HEK293 (cell line): ENCODE measurements at regions not wholly inside any gene's neighbourhood (a gene's known extent, or its start where the extent isn't known, plus 50 kb on each side); places are given as distances from the start of the nearest gene placed in this dataset.

ENCODE experiments used
- CTCF ChIA-PET: fragments of 350-600 bp; formaldehyde crosslinking; extraction: SDS; loops from one replicate; lab custom pipeline; 2021; ENCODE audit warnings: antibody characterized with exemption; lab: Yijun Ruan, JAX
- POLR2A ChIA-PET: fragments of 300-600 bp; formaldehyde crosslinking; extraction: SDS; loops from one replicate; lab custom pipeline; 2020; ENCODE audit warnings: antibody characterized with exemption, inconsistent platforms; lab: Yijun Ruan, JAX
- H3K27ac ChIP-seq: fragments of 200-500 bp; sonication (Bioruptor generic); 2 replicates; pipeline ENCODE4 v1.5.1; 2014; ENCODE audit warnings: low read depth, low read length, control low read depth, inconsistent platforms; ENCODE audit errors: extremely low read depth
- H3K36me3 ChIP-seq, 2 experiments: fragments of 200-500 bp in 1 of 2; sonication (Bioruptor generic) in 1 of 2; 1 replicate in 1 of 2; 2 replicates in 1 of 2; pipeline ENCODE4 v1.5.1; 2014 to 2017; ENCODE audit warnings: inconsistent platforms in 2 of 2, low read length in 2 of 2; ENCODE audit not compliant: control insufficient read depth in 2 of 2, insufficient read depth in 1 of 2
- H3K4me1 ChIP-seq: fragments of 200-500 bp; sonication (Bioruptor generic); 2 replicates; pipeline ENCODE4 v1.5.1; 2014; ENCODE audit warnings: mild to moderate bottlenecking, low read length, inconsistent platforms; ENCODE audit not compliant: control insufficient read depth, insufficient read depth
- H3K4me3 ChIP-seq: 2 replicates; pipeline ENCODE4 v1.5.1; 2011; ENCODE audit warnings: low read depth, mild to moderate bottlenecking, control low read depth, low read length, moderate library complexity
- H3K9me3 ChIP-seq: fragments of 200-500 bp; sonication (Bioruptor generic); 2 replicates; pipeline ENCODE4 v1.5.1; 2014; ENCODE audit warnings: low read depth, low read length, inconsistent platforms; ENCODE audit not compliant: control insufficient read depth, insufficient read depth
- EGR2 ChIP-seq: fragments of 450-650 bp; formaldehyde crosslinking; IDR thresholded peaks from 2 replicates; pipeline ENCODE4 v1.5.1; 2016; ENCODE audit warnings: low read depth, missing biosample characterization, missing genetic modification characterization
- FEZF1 ChIP-seq: fragments of 450-650 bp; formaldehyde crosslinking; IDR thresholded peaks from 2 replicates; pipeline ENCODE4 v1.5.1; 2016; ENCODE audit warnings: missing biosample characterization, missing genetic modification characterization
- GFI1B ChIP-seq: fragments of 450-650 bp; formaldehyde crosslinking; IDR thresholded peaks from 2 replicates; pipeline ENCODE4 v1.5.1; 2016; ENCODE audit warnings: missing biosample characterization, missing genetic modification characterization
- HOXC10 ChIP-seq: sonication (generic); formaldehyde crosslinking; IDR thresholded peaks from 2 replicates; pipeline ENCODE4 v1.8.1; 2023; ENCODE audit warnings: mild to moderate bottlenecking, missing genetic modification reagents
- KLF7 ChIP-seq: fragments of 450-650 bp; formaldehyde crosslinking; IDR thresholded peaks from 2 replicates; pipeline ENCODE4 v1.5.1; 2016; ENCODE audit warnings: missing biosample characterization, missing genetic modification characterization, borderline replicate concordance
- MZF1 ChIP-seq: fragments of 450-650 bp; formaldehyde crosslinking; IDR thresholded peaks from 2 replicates; pipeline ENCODE4 v1.5.1; 2017; ENCODE audit warnings: missing biosample characterization, missing genetic modification characterization, borderline replicate concordance
- PRDM1 ChIP-seq: fragments of 450-650 bp; formaldehyde crosslinking; IDR thresholded peaks from 2 replicates; pipeline ENCODE4; 2016; ENCODE audit warnings: missing biosample characterization, missing genetic modification characterization
- SETDB1 ChIP-seq: IDR thresholded peaks from one replicate; pipeline ENCODE4 v1.6.1; 2017; ENCODE audit warnings: mild to moderate bottlenecking, low read length, moderate library complexity, mixed read lengths; ENCODE audit not compliant: insufficient read length
- SP3 ChIP-seq: fragments of 450-650 bp; formaldehyde crosslinking; IDR thresholded peaks from 2 replicates; pipeline ENCODE4 v1.5.1; 2016; ENCODE audit warnings: missing biosample characterization, missing genetic modification characterization
- TCF7L2 ChIP-seq: IDR thresholded peaks from 2 replicates; pipeline ENCODE4 v1.6.1; 2011; ENCODE audit warnings: low read depth, mild to moderate bottlenecking, inconsistent platforms, low read length, moderate library complexity, borderline replicate concordance
- ZFP41 ChIP-seq: fragments of 450-650 bp; formaldehyde crosslinking; IDR thresholded peaks from 2 replicates; pipeline ENCODE4 v1.5.1; 2016; ENCODE audit warnings: missing biosample characterization, missing genetic modification characterization, borderline replicate concordance
- ZNF24 ChIP-seq: fragments of 450-650 bp; formaldehyde crosslinking; IDR thresholded peaks from 2 replicates; pipeline ENCODE4 v1.5.1; 2016; ENCODE audit warnings: missing biosample characterization, missing genetic modification characterization
- ZNF292 ChIP-seq: fragments of 450-650 bp; formaldehyde crosslinking; IDR thresholded peaks from 2 replicates; pipeline ENCODE4 v1.5.1; 2016; ENCODE audit warnings: low read depth, missing biosample characterization, missing genetic modification characterization, borderline replicate concordance
- ZNF302 ChIP-seq: fragments of 450-650 bp; formaldehyde crosslinking; IDR thresholded peaks from 2 replicates; pipeline ENCODE4 v1.5.1; 2016; ENCODE audit warnings: missing biosample characterization, missing genetic modification characterization, low read depth
- ZNF433 ChIP-seq: fragments of 450-650 bp; formaldehyde crosslinking; IDR thresholded peaks from 2 replicates; pipeline ENCODE4 v1.5.1; 2016; ENCODE audit warnings: missing biosample characterization, missing genetic modification characterization, low read depth
- ZNF510 ChIP-seq: fragments of 450-650 bp; formaldehyde crosslinking; IDR thresholded peaks from 2 replicates; pipeline ENCODE4 v1.5.1; 2018; ENCODE audit warnings: mild to moderate bottlenecking, missing genetic modification characterization, missing biosample characterization; ENCODE audit not compliant: insufficient replicate concordance
- ZNF600 ChIP-seq: fragments of 450-650 bp; formaldehyde crosslinking; IDR thresholded peaks from 2 replicates; pipeline ENCODE4 v1.5.1; 2016; ENCODE audit warnings: missing biosample characterization, missing genetic modification characterization
- ZNF610 ChIP-seq: fragments of 450-650 bp; formaldehyde crosslinking; IDR thresholded peaks from 2 replicates; pipeline ENCODE4 v1.5.1; 2016; ENCODE audit warnings: missing biosample characterization, missing genetic modification characterization, borderline replicate concordance
- ZNF621 ChIP-seq: fragments of 450-650 bp; formaldehyde crosslinking; IDR thresholded peaks from 2 replicates; pipeline ENCODE4 v1.5.1; 2017; ENCODE audit warnings: missing biosample characterization, missing genetic modification characterization
- ZNF626 ChIP-seq: fragments of 450-650 bp; sonication (Bioruptor Pico); formaldehyde crosslinking; IDR thresholded peaks from 2 replicates; pipeline ENCODE4 v1.5.1; 2018; ENCODE audit warnings: missing biosample characterization, missing genetic modification characterization, inconsistent platforms
- ZNF629 ChIP-seq: fragments of 450-650 bp; formaldehyde crosslinking; IDR thresholded peaks from 2 replicates; pipeline ENCODE4 v1.5.1; 2017; ENCODE audit warnings: missing biosample characterization, missing genetic modification characterization
- ZNF707 ChIP-seq: fragments of 450-650 bp; formaldehyde crosslinking; IDR thresholded peaks from 2 replicates; pipeline ENCODE4 v1.5.1; 2016; ENCODE audit warnings: missing biosample characterization, missing genetic modification characterization
- ZNF768 ChIP-seq: fragments of 450-650 bp; formaldehyde crosslinking; IDR thresholded peaks from 2 replicates; pipeline ENCODE4 v1.5.1; 2018; ENCODE audit warnings: missing biosample characterization, mild to moderate bottlenecking, missing genetic modification characterization
- ZXDB ChIP-seq: fragments of 450-650 bp; formaldehyde crosslinking; IDR thresholded peaks from 2 replicates; pipeline ENCODE4 v1.5.1; 2016; ENCODE audit warnings: missing biosample characterization, missing genetic modification characterization
- TF ChIP-seq, protein P1 (sequence below): fragments of 450-650 bp; formaldehyde crosslinking; IDR thresholded peaks from 2 replicates; pipeline ENCODE4 v1.5.0; 2017; ENCODE audit warnings: missing biosample characterization, missing genetic modification characterization, borderline replicate concordance
- TF ChIP-seq, protein P2 (sequence below): fragments of 450-650 bp; formaldehyde crosslinking; IDR thresholded peaks from 2 replicates; pipeline ENCODE4 v1.5.1; 2016; ENCODE audit warnings: missing biosample characterization, missing genetic modification characterization

DNA sequence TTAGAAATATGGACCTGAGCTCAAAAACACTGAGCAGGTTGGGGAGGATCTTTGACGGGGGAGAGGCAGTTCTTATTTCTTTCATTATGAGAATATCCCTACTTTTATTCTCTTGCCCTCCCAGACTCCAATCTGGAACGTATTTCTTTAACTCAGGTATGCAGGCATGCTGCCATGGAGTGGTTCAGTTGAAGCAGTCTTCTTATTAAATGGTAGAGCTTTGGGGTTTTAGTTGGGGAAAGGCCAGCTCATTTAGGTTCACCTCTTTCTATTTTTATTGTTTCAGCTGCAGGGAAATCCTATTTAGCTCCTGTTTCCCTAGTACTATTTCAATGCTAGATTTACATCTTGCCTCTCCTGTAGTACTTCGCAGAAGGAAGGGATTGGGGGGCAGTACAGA lies 198.9 kb downstream of the TTLL7 start (continued):
- TF ChIP-seq ZNF626 (no peak), ZNF629 (tag by site-specific recombination) (no peak), ZFP41 (no peak), HOXC10 (CRISPR knock-in tag) (no peak), ZNF24 (tag by site-specific recombination) (no peak), ZNF600 (tag by site-specific recombination) (no peak), GFI1B (tag by site-specific recombination) (no peak), ZXDB (tag by site-specific recombination) (no peak), ZNF707 (tag by site-specific recombination) (no peak), SETDB1 (no peak), SP3 (tag by site-specific recombination) (no peak), ZNF768 (no peak)
- TF ChIP-seq, protein P1, sequence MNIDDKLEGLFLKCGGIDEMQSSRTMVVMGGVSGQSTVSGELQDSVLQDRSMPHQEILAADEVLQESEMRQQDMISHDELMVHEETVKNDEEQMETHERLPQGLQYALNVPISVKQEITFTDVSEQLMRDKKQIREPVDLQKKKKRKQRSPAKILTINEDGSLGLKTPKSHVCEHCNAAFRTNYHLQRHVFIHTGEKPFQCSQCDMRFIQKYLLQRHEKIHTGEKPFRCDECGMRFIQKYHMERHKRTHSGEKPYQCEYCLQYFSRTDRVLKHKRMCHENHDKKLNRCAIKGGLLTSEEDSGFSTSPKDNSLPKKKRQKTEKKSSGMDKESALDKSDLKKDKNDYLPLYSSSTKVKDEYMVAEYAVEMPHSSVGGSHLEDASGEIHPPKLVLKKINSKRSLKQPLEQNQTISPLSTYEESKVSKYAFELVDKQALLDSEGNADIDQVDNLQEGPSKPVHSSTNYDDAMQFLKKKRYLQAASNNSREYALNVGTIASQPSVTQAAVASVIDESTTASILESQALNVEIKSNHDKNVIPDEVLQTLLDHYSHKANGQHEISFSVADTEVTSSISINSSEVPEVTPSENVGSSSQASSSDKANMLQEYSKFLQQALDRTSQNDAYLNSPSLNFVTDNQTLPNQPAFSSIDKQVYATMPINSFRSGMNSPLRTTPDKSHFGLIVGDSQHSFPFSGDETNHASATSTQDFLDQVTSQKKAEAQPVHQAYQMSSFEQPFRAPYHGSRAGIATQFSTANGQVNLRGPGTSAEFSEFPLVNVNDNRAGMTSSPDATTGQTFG, result no peak

DNA sequence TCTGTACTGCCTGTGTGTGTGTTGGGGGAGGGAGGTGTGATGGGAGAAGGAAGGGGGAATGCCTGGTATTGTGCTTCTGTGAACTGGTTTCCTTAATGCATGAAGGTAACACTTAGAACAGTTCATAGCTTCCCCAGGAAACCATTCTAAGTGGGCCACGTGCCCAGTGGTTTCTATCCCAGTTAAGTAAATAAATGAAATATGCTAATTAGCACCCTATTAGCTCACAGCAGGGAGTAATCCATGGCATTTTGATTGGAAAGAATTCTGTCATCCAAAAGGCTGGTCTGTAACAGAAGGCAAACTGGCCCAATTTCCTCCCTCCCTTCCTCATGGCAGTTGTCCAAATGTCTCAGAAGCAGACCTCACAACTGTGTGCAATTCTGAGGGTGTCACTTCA lies 199.3 kb downstream of the TTLL7 start:
- no peaks in the 10 kb centered on the region for H3K36me3 ChIP-seq
- CTCF ChIA-PET, result no interaction called here
- TF ChIP-seq ZNF292, result no peak
- TF ChIP-seq ZNF302 (tag by site-specific recombination), result no peak
- no peak for TF ChIP-seq ZNF433 (tag by site-specific recombination)
- no peak for TF ChIP-seq EGR2
- TF ChIP-seq MZF1 (tag by site-specific recombination), result no peak
- TF ChIP-seq ZNF510 (tag by site-specific recombination), result no peak
- TF ChIP-seq ZNF610 (tag by site-specific recombination), result no peak
- no peak for TF ChIP-seq KLF7 (tag by site-specific recombination)
- no peak for TF ChIP-seq TCF7L2
- TF ChIP-seq PRDM1, result no peak
- TF ChIP-seq ZNF621 (tag by site-specific recombination), result no peak
- TF ChIP-seq, protein P2, sequence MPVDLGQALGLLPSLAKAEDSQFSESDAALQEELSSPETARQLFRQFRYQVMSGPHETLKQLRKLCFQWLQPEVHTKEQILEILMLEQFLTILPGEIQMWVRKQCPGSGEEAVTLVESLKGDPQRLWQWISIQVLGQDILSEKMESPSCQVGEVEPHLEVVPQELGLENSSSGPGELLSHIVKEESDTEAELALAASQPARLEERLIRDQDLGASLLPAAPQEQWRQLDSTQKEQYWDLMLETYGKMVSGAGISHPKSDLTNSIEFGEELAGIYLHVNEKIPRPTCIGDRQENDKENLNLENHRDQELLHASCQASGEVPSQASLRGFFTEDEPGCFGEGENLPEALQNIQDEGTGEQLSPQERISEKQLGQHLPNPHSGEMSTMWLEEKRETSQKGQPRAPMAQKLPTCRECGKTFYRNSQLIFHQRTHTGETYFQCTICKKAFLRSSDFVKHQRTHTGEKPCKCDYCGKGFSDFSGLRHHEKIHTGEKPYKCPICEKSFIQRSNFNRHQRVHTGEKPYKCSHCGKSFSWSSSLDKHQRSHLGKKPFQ (tag by site-specific recombination), result no peak
- TF ChIP-seq FEZF1 (tag by site-specific recombination), result no peak
- H3K4me3 ChIP-seq, result no peak overlapping the region
- no peaks in the 10 kb centered on the region for H3K9me3 ChIP-seq
- POLR2A ChIA-PET, result no interaction called here
- no peak overlapping the region for H3K27ac ChIP-seq
- peaks cover 2% of the 10 kb centered on the region; the same call in 1 of the 2 replicates for H3K4me1 ChIP-seq
